HG02759 (cell line): ENCODE measurements at regions not wholly inside any gene's neighbourhood (a gene's known extent, or its start where the extent isn't known, plus 50 kb on each side); places are given as distances from the start of the nearest gene placed in this dataset.

Experiments used
- ATAC-seq: cut with Tn5 transposase; IDR thresholded peaks from one replicate; pipeline ENCODE4 v1.9.1; 2021; ENCODE audit warnings: mild to moderate bottlenecking, moderate library complexity; ENCODE audit not compliant: unreplicated experiment

GRCh38 chr11:45597097-45597496, 68.3 kb downstream of the CHST1 start:
- no peak for ATAC-seq

GRCh38 chr11:45596571-45596970, 68.9 kb downstream of the CHST1 start:
- no peak for ATAC-seq

- no peak for ATAC-seq
Measured at GRCh38 chr11:45593992-45594391, 71.4 kb downstream of the CHST1 start.

GRCh38 chr11:45592636-45593035, 72.8 kb downstream of the CHST1 start:
- no peak for ATAC-seq

- no peak for ATAC-seq
Measured at GRCh38 chr11:45590743-45591142, 74.7 kb downstream of the CHST1 start.

GRCh38 chr11:45585205-45585604, 80.2 kb downstream of the CHST1 start:
- no peak for ATAC-seq

GRCh38 chr11:45583981-45584566, 81.3 kb downstream of the CHST1 start:
- ATAC-seq: no peak

GRCh38 chr11:45580399-45580798, 85.0 kb downstream of the CHST1 start:
- no peak for ATAC-seq

GRCh38 chr11:45578316-45578715, 87.1 kb downstream of the CHST1 start:
- ATAC-seq: no peak

- ATAC-seq: no peak
Measured at GRCh38 chr11:45577752-45578151, 87.7 kb downstream of the CHST1 start.

GRCh38 chr11:45576461-45577215, 88.8 kb downstream of the CHST1 start:
- no peak for ATAC-seq

GRCh38 chr11:45573728-45574127, 91.7 kb downstream of the CHST1 start:
- no peak for ATAC-seq

- no peak for ATAC-seq
Measured at GRCh38 chr11:45572354-45573123, 92.9 kb downstream of the CHST1 start.

- ATAC-seq: no peak
Measured at GRCh38 chr11:45569776-45570175, 95.6 kb downstream of the CHST1 start.

- no peak for ATAC-seq
Measured at GRCh38 chr11:45568049-45568448, 97.4 kb downstream of the CHST1 start.

GRCh38 chr11:45565446-45565988, 99.9 kb downstream of the CHST1 start:
- ATAC-seq: no peak

- ATAC-seq: no peak
Measured at GRCh38 chr11:45563810-45564209, 101.6 kb downstream of the CHST1 start.

- ATAC-seq: no peak
Measured at GRCh38 chr11:45563171-45563570, 102.3 kb downstream of the CHST1 start.

GRCh38 chr11:45560913-45561281, 104.5 kb downstream of the CHST1 start:
- ATAC-seq: no peak

GRCh38 chr11:45560155-45560912, 105.1 kb downstream of the CHST1 start:
- no peak for ATAC-seq
